SK-N-SH treated with all-trans-retinoic acid at 6 μM for 48 hours (cell line): ENCODE measurements at regions not wholly inside any gene's neighbourhood (a gene's known extent, or its start where the extent isn't known, plus 50 kb on each side); places are given as distances from the start of the nearest gene placed in this dataset.

Experiments used
- ARNTL ChIP-seq: fragments of 450-650 bp; formaldehyde crosslinking; IDR thresholded peaks from 2 replicates; pipeline ENCODE4 v1.5.0; 2020; ENCODE audit warnings: low read depth, mild to moderate bottlenecking, moderate library complexity, borderline replicate concordance
- BACH2 ChIP-seq: fragments of 250-450 bp; sonication (Bioruptor Pico); IDR thresholded peaks from 2 replicates; pipeline ENCODE4 v1.9.0; 2021; ENCODE audit warnings: mild to moderate bottlenecking, borderline replicate concordance
- GLIS3 ChIP-seq: fragments of 250-450 bp; sonication (Bioruptor Pico); IDR thresholded peaks from 2 replicates; pipeline ENCODE4 v1.5.0; 2020; ENCODE audit warnings: mild to moderate bottlenecking, moderate library complexity
- ZNF565 ChIP-seq: fragments of 450-650 bp; formaldehyde crosslinking; conservative IDR thresholded peaks from 2 replicates; pipeline ENCODE4 v1.5.0; 2020; ENCODE audit warnings: low read depth, mild to moderate bottlenecking, moderate library complexity
- TF ChIP-seq, protein P1 (sequence below): fragments of 250-450 bp; sonication (Bioruptor Pico); IDR thresholded peaks from 2 replicates; pipeline ENCODE4 v1.8.0; 2020; ENCODE audit warnings: mild to moderate bottlenecking, moderate library complexity, borderline replicate concordance
- TF ChIP-seq, protein P2 (sequence below): fragments of 250-450 bp; sonication (Bioruptor Pico); IDR thresholded peaks from 2 replicates; pipeline ENCODE4 v1.8.0; 2021; ENCODE audit warnings: low read depth, mild to moderate bottlenecking, moderate library complexity, borderline replicate concordance
- TF ChIP-seq, protein P3 (sequence below): fragments of 250-450 bp; sonication (Bioruptor Pico); IDR thresholded peaks from 2 replicates; pipeline ENCODE4 v1.5.1; 2021; ENCODE audit warnings: mild to moderate bottlenecking, moderate library complexity

DNA sequence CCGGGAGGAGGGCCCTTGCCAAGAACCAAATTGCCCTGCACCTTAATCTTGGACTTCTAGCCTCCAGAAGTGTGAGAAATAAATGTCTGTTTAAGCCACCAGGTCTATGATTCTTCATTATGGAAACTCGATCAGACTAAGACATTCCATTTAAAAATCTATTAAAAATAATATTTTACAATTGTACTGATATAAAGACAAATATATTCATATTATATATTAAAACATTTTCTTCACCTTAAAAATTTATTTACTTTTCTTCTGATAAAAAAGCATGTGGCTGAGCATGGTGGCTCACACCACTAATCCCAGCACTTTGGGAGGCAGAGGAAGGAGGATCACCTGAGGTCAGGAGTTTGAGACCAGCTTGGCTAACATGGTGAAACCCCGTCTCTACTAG lies 72.4 kb upstream of the CHST15 start:
- TF ChIP-seq GLIS3 (CRISPR knock-in tag) (no peak), BACH2 (no peak), ARNTL (CRISPR knock-in tag) (no peak), ZNF565 (no peak)
- TF ChIP-seq, protein P1, sequence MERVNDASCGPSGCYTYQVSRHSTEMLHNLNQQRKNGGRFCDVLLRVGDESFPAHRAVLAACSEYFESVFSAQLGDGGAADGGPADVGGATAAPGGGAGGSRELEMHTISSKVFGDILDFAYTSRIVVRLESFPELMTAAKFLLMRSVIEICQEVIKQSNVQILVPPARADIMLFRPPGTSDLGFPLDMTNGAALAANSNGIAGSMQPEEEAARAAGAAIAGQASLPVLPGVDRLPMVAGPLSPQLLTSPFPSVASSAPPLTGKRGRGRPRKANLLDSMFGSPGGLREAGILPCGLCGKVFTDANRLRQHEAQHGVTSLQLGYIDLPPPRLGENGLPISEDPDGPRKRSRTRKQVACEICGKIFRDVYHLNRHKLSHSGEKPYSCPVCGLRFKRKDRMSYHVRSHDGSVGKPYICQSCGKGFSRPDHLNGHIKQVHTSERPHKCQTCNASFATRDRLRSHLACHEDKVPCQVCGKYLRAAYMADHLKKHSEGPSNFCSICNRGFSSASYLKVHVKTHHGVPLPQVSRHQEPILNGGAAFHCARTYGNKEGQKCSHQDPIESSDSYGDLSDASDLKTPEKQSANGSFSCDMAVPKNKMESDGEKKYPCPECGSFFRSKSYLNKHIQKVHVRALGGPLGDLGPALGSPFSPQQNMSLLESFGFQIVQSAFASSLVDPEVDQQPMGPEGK (CRISPR knock-in tag): no peak
- TF ChIP-seq, protein P2, sequence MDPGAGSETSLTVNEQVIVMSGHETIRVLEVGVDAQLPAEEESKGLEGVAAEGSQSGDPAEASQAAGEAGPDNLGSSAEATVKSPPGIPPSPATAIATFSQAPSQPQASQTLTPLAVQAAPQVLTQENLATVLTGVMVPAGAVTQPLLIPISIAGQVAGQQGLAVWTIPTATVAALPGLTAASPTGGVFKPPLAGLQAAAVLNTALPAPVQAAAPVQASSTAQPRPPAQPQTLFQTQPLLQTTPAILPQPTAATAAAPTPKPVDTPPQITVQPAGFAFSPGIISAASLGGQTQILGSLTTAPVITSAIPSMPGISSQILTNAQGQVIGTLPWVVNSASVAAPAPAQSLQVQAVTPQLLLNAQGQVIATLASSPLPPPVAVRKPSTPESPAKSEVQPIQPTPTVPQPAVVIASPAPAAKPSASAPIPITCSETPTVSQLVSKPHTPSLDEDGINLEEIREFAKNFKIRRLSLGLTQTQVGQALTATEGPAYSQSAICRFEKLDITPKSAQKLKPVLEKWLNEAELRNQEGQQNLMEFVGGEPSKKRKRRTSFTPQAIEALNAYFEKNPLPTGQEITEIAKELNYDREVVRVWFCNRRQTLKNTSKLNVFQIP (CRISPR knock-in tag): no peak
- TF ChIP-seq, protein P3, sequence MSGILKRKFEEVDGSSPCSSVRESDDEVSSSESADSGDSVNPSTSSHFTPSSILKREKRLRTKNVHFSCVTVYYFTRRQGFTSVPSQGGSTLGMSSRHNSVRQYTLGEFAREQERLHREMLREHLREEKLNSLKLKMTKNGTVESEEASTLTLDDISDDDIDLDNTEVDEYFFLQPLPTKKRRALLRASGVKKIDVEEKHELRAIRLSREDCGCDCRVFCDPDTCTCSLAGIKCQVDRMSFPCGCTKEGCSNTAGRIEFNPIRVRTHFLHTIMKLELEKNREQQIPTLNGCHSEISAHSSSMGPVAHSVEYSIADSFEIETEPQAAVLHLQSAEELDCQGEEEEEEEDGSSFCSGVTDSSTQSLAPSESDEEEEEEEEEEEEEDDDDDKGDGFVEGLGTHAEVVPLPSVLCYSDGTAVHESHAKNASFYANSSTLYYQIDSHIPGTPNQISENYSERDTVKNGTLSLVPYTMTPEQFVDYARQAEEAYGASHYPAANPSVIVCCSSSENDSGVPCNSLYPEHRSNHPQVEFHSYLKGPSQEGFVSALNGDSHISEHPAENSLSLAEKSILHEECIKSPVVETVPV (CRISPR knock-in tag): no peak
